ENCODE measurements at regions not wholly inside any gene's neighbourhood (a gene's known extent, or its start where the extent isn't known, plus 50 kb on each side); places are given as distances from the start of the nearest gene placed in this dataset.

DNA sequence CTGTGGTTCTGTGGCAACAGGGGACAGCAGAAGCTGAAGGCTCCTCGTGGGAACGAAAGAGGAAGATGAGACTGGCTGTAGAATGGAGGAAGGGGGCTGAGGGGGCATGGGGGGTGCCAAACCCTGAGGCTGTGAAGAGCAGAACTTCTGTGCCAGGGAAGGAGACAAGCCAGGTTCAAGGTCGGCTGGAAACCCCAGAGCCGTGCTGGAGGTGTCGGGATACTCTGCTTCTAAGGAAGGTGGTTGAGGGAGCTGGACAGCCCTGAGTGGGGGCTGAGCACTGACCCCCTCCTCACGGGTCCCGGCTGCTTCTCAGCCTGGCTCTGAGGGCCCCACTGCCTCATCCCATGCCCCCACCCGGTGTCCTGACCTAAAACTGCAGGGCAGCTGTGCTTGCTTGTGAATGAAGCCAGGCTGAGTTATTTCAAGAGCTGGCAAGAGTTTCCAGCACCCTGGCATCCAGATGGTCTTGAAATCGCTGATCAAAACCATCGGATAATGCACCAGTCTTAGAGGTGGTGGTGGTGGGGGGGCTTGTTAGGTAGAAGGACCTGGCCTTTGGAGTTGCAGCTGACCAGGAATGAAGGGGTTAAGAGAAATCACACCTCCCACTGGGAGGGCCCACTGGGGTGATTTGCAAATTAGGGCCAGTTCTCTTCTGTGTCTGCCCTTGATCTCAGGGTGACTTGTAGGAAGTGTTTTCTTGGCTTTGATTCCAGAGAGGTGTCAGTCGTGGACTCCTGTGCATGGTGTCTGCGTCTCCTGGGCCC lies 218.9 kb upstream of the C1orf174 start:
- Histone ChIP-seq H3K4me1 (no peaks in the 10 kb centered on the region), H3K36me3 (no peaks in the 10 kb centered on the region), H3K27me3 (peaks cover 0 to 20% of the 10 kb centered on the region in 2 donors), H3K27ac (no peak overlapping the region), H3K9me3 (peaks cover 0 to 1% (median 0%) of the 10 kb centered on the region in 3 donors), H3K4me3 (no peak overlapping the region)
- TF ChIP-seq, protein P1, sequence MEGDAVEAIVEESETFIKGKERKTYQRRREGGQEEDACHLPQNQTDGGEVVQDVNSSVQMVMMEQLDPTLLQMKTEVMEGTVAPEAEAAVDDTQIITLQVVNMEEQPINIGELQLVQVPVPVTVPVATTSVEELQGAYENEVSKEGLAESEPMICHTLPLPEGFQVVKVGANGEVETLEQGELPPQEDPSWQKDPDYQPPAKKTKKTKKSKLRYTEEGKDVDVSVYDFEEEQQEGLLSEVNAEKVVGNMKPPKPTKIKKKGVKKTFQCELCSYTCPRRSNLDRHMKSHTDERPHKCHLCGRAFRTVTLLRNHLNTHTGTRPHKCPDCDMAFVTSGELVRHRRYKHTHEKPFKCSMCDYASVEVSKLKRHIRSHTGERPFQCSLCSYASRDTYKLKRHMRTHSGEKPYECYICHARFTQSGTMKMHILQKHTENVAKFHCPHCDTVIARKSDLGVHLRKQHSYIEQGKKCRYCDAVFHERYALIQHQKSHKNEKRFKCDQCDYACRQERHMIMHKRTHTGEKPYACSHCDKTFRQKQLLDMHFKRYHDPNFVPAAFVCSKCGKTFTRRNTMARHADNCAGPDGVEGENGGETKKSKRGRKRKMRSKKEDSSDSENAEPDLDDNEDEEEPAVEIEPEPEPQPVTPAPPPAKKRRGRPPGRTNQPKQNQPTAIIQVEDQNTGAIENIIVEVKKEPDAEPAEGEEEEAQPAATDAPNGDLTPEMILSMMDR (IDR thresholded peaks at IDR 0.05): no peak
- intact Hi-C loops (cut with DNase I; ENCODE audit: low total_unique reads): no loop called here
- DNase-seq: peak; percentile 14 to 55

DNA sequence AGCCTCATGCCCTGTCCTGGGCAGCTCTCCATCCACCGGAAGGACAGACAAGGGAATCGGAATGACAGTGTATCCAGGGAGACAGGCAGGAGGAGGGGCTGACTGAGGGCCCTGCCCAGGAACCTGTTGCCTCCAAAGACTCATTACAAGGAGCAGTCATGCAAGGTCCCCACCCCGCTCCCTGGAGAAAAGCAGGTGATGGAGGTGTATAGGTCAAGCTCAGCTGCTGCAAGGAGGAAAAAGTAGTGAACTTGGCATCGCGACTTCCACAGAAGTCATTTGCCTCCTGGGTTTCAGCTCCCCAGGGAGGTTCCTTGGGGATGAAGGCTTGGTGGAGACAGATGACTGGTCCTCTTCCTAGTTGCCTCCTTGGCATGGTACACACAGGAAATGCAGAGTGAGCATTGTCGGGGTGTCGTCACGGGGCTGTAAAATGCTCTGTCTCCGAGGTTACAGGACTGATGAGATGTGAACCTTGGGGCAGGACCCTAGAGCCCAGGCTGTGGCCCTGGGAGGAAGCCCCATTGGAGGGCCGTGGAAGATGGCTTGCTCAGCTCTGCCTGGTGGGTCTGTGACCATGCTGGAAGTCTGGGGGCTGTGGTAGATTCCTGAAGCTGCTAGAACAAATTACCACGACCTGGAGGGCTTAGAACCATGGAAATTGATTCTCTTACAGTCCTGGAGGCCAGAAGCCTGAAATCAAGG lies 219.6 kb upstream of the C1orf174 start:
- DNase-seq: peak in 1 of 2 donors; percentile 50
- H3K36me3 ChIP-seq: no peaks in the 10 kb centered on the region
- intact Hi-C loops (cut with DNase I; ENCODE audit: low total_unique reads): no loop called here
- no peak overlapping the region for H3K4me3 ChIP-seq
- no peak overlapping the region for H3K27ac ChIP-seq
- H3K4me1 ChIP-seq: no peaks in the 10 kb centered on the region
- peaks cover 0 to 20% of the 10 kb centered on the region in 2 donors for H3K27me3 ChIP-seq
- TF ChIP-seq, protein P1 (IDR thresholded peaks at IDR 0.05): no peak
- no peaks in the 10 kb centered on the region for H3K9me3 ChIP-seq

DNA sequence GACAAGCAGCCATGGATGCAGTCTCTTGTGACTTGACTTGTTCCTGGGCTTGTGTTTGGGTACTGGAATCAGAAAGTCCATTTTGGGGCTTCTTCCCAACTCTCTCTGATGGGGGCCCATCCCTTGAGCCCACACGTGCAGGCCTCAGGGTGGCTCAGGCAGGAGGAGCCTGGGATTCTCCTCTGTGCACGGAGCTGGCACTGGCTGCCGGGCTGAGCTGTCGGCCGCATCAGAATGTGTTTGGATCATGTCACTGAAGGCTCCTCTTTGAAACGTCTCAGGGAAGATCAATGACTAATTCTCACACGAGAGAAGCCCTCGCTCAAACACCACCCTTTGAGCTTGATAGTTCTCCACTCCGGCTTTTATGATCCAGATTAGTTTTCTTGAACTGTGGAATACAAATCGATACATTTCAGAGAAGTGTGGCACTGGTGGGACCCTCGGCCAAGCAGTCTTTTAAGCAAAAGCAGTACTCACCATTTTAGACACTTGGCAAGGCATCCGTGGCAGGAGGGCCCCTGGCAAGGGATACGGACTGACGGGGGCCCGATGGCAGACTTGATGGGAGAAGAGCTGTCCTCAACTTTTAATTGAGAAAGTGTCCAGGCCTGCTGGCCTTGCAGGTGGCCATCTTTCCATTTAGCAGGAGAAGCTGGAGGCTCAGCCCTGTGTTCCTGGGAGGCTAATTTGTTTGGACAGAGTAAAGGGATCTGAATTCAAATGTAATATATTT lies 220.7 kb upstream of the C1orf174 start:
- no peak overlapping the region for H3K4me3 ChIP-seq
- intact Hi-C loops (cut with DNase I; ENCODE audit: low total_unique reads): no loop called here
- no peaks in the 10 kb centered on the region for H3K4me1 ChIP-seq
- no peaks in the 10 kb centered on the region for H3K9me3 ChIP-seq
- TF ChIP-seq, protein P1 (IDR thresholded peaks at IDR 0.05): no peak
- peak; percentile 10 to 34 for DNase-seq
- peaks cover 0 to 20% of the 10 kb centered on the region in 2 donors for H3K27me3 ChIP-seq
- no peak overlapping the region for H3K27ac ChIP-seq
- H3K36me3 ChIP-seq: no peaks in the 10 kb centered on the region

DNA sequence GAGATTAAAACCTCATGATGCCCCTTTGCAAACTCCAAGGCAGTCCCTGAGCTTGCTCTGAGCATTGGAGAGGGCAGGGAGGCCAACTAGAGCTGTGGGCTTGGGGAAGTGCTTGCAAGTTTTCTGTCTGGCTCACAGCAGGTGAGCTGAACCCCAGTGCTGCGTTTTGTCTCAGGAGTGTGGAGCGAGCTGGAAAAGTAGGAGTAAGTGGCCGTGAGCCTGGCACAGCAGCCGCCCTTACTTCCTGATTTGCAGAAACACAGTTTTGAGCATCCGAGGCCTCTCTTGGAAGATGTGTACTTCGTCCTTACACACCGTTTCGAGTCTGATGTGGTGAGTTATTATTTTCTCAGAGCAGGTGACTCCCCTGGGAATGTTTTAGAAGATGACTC lies 221.2 kb upstream of the C1orf174 start:
- TF ChIP-seq, protein P1 (IDR thresholded peaks at IDR 0.05): no peak
- Histone ChIP-seq H3K27me3 (peaks cover 0 to 20% of the 10 kb centered on the region in 2 donors), H3K36me3 (no peaks in the 10 kb centered on the region), H3K4me1 (no peaks in the 10 kb centered on the region), H3K27ac (no peak overlapping the region), H3K4me3 (no peak overlapping the region), H3K9me3 (no peaks in the 10 kb centered on the region)
- DNase-seq: no peak
- intact Hi-C loops (cut with DNase I; ENCODE audit: low total_unique reads): no loop called here

DNA sequence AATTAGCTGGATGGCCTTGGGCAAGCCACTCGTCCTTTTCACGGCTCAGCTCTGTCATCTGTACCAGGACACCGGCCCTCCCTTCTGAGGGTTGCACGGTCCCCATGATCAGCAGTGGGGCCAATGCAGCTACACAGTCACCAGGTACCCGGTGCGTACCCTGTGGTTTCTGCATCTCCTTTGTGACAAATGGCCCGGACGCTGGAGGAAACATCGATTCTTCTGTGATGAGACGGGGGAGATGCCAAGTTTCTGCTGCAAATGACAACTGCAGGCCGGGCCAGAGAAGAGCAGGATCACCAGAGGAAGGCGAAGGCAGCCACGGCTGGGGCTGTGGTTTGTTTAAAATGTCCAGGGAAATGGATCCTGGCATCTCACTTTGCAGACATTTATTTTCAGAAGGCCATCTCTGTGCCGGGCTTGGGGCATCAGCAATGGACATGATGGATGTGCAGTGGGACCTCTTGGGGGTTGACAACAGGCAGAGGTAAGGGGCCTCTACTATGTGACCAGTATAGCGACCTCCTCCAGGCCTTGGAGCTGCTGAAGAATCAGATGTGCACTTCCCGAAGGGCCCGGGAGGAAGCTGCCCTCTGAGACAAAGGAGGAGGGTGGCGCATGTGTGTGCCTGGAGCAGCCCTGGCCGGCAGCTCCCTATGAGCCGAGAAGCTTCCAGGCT lies 221.9 kb upstream of the C1orf174 start:
- Histone ChIP-seq H3K36me3 (no peaks in the 10 kb centered on the region), H3K27ac (no peak overlapping the region), H3K4me3 (no peak overlapping the region), H3K9me3 (peaks cover 0 to 2% (median 0%) of the 10 kb centered on the region in 3 donors), H3K27me3 (peaks cover 0 to 20% of the 10 kb centered on the region in 2 donors), H3K4me1 (no peaks in the 10 kb centered on the region)
- TF ChIP-seq, protein P1 (IDR thresholded peaks at IDR 0.05): no peak
- intact Hi-C loops (cut with DNase I; ENCODE audit: low total_unique reads): no loop called here
- peak in 1 of 2 donors; percentile 56 for DNase-seq

Data from tibial artery (tissue), 4 donors.